Fibroblast of lung (primary cell): ENCODE measurements at regions not wholly inside any gene's neighbourhood (a gene's known extent, or its start where the extent isn't known, plus 50 kb on each side); places are given as distances from the start of the nearest gene placed in this dataset.

Experiments
- DNase-seq, 2 donors: peaks; one replicate each; pipeline versions ENCODE4 v3.0.0 to v3.0.0-alpha.2; 2010; ENCODE audit warnings: low read depth in 2 of 2
- H2AFZ ChIP-seq: 2 replicates; pipeline ENCODE4 v1.5.1; 2012; ENCODE audit warnings: low read length, control low read depth, inconsistent platforms
- H3K27ac ChIP-seq: 2 replicates; pipeline ENCODE4 v1.5.1; 2011; ENCODE audit warnings: low read length, control low read depth; ENCODE audit not compliant: insufficient read depth
- H3K27me3 ChIP-seq: 2 replicates; pipeline ENCODE4 v1.5.1; 2011; ENCODE audit warnings: mild to moderate bottlenecking, low read length; ENCODE audit not compliant: control insufficient read depth, insufficient read depth
- H3K36me3 ChIP-seq: 2 replicates; pipeline ENCODE4 v1.5.1; 2011; ENCODE audit warnings: low read length; ENCODE audit not compliant: control insufficient read depth, insufficient read depth
- H3K4me1 ChIP-seq: 2 replicates; pipeline ENCODE4 v1.5.1; 2011; ENCODE audit warnings: low read length; ENCODE audit not compliant: control insufficient read depth, insufficient read depth; ENCODE audit errors: extremely low read depth
- H3K4me2 ChIP-seq: 2 replicates; pipeline ENCODE4 v1.5.1; 2011; ENCODE audit warnings: low read length, control low read depth; ENCODE audit not compliant: insufficient read depth; ENCODE audit errors: extremely low read depth
- H3K4me3 ChIP-seq, 4 experiments: fragments of 200-600 bp in 1 of 4; sonication (generic) in 1 of 4; replicated peaks in 1 of 4; 2 replicates each; pipeline ENCODE4 v1.5.1; 2011 to 2016; ENCODE audit warnings: low read length in 4 of 4, low read depth in 3 of 4, mild to moderate bottlenecking in 3 of 4, control low read depth in 2 of 4, inconsistent platforms in 1 of 4, mixed read lengths in 1 of 4; ENCODE audit not compliant: insufficient read depth in 1 of 4; ENCODE audit errors: control extremely low read depth in 1 of 4
- H3K79me2 ChIP-seq: 2 replicates; pipeline ENCODE4 v1.5.1; 2012; ENCODE audit warnings: mild to moderate bottlenecking, low read length, inconsistent platforms; ENCODE audit not compliant: control insufficient read depth, insufficient read depth
- H3K9ac ChIP-seq: 2 replicates; pipeline ENCODE4 v1.5.1; 2011; ENCODE audit warnings: mild to moderate bottlenecking, low read length, control low read depth; ENCODE audit not compliant: insufficient read depth
- H3K9me3 ChIP-seq: 2 replicates; pipeline ENCODE4 v1.5.1; 2012; ENCODE audit warnings: low read depth, low read length; ENCODE audit not compliant: control insufficient read depth, insufficient read depth
- H4K20me1 ChIP-seq: 2 replicates; pipeline ENCODE4 v1.5.1; 2011; ENCODE audit warnings: low read length; ENCODE audit not compliant: control insufficient read depth, insufficient read depth; ENCODE audit errors: extremely low read depth
- EZH2 ChIP-seq: IDR thresholded peaks from 2 replicates; pipeline ENCODE4 v1.5.1; 2012; ENCODE audit warnings: low read length, control low read depth, mild to moderate bottlenecking; ENCODE audit errors: missing control alignments
- TF ChIP-seq, protein P1 (sequence below), 2 donors: IDR thresholded peaks in 1 of 2; conservative IDR thresholded peaks in 1 of 2; 1 replicate in 1 of 2; 2 replicates in 1 of 2; pipeline ENCODE4 v1.5.1; 2011 to 2012; ENCODE audit warnings: low read length in 2 of 2, control low read depth in 1 of 2, inconsistent platforms in 1 of 2, low read depth in 1 of 2, mild to moderate bottlenecking in 1 of 2

DNA sequence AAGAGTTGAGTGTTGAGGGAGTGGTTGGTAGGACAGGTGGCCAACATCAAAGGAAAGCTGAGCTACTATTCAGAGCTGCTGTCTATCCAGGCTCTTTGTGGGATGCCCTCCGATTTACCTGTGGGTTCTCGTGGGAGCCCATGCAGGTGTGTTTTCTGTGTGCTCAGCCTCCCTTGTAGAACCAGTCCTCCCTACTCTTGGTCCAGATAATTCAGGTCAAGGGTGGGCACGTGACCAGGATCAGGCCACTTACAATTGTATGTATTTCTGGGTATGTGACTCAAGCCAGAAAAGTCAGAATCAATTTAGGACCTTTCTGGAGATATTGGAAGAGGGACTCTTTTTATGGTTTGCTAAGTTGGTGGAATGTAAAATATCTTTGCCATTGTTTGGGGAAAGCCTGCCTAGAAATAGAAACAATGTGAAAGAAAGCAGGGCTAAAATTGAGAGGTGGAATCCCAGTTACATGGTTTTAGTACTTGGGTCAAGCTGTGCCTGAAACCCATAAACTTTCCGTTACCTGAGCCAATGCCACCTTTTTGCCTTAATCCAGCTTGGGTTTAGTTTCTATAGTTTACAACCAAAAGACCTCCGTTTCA lies 93.2 kb downstream of the PDCL3 start:
- Histone ChIP-seq H3K27me3 (peaks cover 8% of the 10 kb centered on the region), H3K9ac (no peak overlapping the region), H3K4me1 (no peaks in the 10 kb centered on the region), H3K4me2 (no peak overlapping the region), H3K79me2 (no peaks in the 10 kb centered on the region), H3K36me3 (no peaks in the 10 kb centered on the region), H4K20me1 (no peaks in the 10 kb centered on the region), H2AFZ (no peak overlapping the region), H3K9me3 (no peaks in the 10 kb centered on the region), H3K4me3 (no peak overlapping the region), H3K27ac (no peak overlapping the region)
- no peak for TF ChIP-seq EZH2
- TF ChIP-seq, protein P1, sequence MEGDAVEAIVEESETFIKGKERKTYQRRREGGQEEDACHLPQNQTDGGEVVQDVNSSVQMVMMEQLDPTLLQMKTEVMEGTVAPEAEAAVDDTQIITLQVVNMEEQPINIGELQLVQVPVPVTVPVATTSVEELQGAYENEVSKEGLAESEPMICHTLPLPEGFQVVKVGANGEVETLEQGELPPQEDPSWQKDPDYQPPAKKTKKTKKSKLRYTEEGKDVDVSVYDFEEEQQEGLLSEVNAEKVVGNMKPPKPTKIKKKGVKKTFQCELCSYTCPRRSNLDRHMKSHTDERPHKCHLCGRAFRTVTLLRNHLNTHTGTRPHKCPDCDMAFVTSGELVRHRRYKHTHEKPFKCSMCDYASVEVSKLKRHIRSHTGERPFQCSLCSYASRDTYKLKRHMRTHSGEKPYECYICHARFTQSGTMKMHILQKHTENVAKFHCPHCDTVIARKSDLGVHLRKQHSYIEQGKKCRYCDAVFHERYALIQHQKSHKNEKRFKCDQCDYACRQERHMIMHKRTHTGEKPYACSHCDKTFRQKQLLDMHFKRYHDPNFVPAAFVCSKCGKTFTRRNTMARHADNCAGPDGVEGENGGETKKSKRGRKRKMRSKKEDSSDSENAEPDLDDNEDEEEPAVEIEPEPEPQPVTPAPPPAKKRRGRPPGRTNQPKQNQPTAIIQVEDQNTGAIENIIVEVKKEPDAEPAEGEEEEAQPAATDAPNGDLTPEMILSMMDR (conservative IDR thresholded peaks at IDR 0.05 in 1 of 2, IDR thresholded peaks at IDR 0.05 in 1 of 2; ENCODE audit: low read depth in 1 of 2, low read length in 2 of 2), result no peak
- no peak for DNase-seq

DNA sequence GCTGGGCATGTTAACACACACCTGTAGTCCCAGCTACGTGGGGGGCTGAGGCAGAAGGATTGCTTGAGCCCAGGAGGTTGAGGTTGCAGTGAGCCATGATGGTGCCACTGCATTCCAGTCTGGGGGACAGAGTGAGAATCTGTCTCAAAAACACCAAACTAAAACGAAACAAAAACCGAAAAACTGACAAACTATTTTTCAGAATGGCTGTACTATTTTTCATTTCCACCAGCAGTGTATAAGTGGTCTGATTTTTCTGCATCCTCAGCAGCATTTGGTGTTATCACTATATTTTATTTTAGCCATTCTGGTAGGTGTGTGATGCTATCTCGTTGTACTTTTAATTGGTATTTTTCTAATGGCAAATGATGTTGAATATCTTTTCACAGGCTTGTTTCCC lies 95.2 kb downstream of the PDCL3 start:
- Histone ChIP-seq H3K9ac (no peak overlapping the region), H3K4me2 (no peak overlapping the region), H4K20me1 (no peaks in the 10 kb centered on the region), H3K9me3 (no peaks in the 10 kb centered on the region), H3K27ac (no peak overlapping the region), H2AFZ (no peak overlapping the region), H3K36me3 (no peaks in the 10 kb centered on the region), H3K4me3 (no peak overlapping the region), H3K79me2 (no peaks in the 10 kb centered on the region), H3K4me1 (no peaks in the 10 kb centered on the region), H3K27me3 (peaks cover 8% of the 10 kb centered on the region)
- no peak for DNase-seq
- TF ChIP-seq, protein P1 (conservative IDR thresholded peaks at IDR 0.05 in 1 of 2, IDR thresholded peaks at IDR 0.05 in 1 of 2; ENCODE audit: low read depth in 1 of 2, low read length in 2 of 2), result no peak
- TF ChIP-seq EZH2, result no peak

GRCh38 chr2:100660851-100661584 lies 98.2 kb downstream of the PDCL3 start:
- no peaks in the 10 kb centered on the region for H3K4me1 ChIP-seq
- H3K79me2 ChIP-seq, result no peaks in the 10 kb centered on the region
- no peaks in the 10 kb centered on the region for H3K36me3 ChIP-seq
- H4K20me1 ChIP-seq, result no peaks in the 10 kb centered on the region
- H3K27me3 ChIP-seq, result peaks cover 9% of the 10 kb centered on the region
- no peak overlapping the region for H2AFZ ChIP-seq
- no peak overlapping the region for H3K27ac ChIP-seq
- H3K9ac ChIP-seq, result no peak overlapping the region
- no peaks in the 10 kb centered on the region for H3K9me3 ChIP-seq
- DNase-seq, result no peak
- no peak overlapping the region for H3K4me3 ChIP-seq
- H3K4me2 ChIP-seq, result no peak overlapping the region
- TF ChIP-seq, protein P1 (conservative IDR thresholded peaks at IDR 0.05 in 1 of 2, IDR thresholded peaks at IDR 0.05 in 1 of 2; ENCODE audit: low read depth in 1 of 2, low read length in 2 of 2), result no peak
- TF ChIP-seq EZH2, result no peak
